Right forelimb (tissue), 1 donor: ENCODE measurements at regions not wholly inside any gene's neighbourhood (a gene's known extent, or its start where the extent isn't known, plus 50 kb on each side); places are given as distances from the start of the nearest gene placed in this dataset.

Source experiments
- DNase-seq: peaks from one replicate; pipeline ENCODE4 v3.0.0-alpha.2; 2018

- no peak for DNase-seq
These were observed 417.5 kb upstream of the TBX3 start for GRCh38 chr12:115101520-115101919.

- DNase-seq: peak; percentile 72
These were observed 413.4 kb upstream of the TBX3 start for GRCh38 chr12:115097416-115097815.

GRCh38 chr12:115096588-115097397 is 412.8 kb upstream of the TBX3 start:
- DNase-seq: peak; percentile 72

- no peak for DNase-seq
These were observed 411.2 kb upstream of the TBX3 start for GRCh38 chr12:115095073-115095748.

GRCh38 chr12:115094163-115094816 is 410.3 kb upstream of the TBX3 start:
- DNase-seq: no peak

- no peak for DNase-seq
These were observed 409.3 kb upstream of the TBX3 start for GRCh38 chr12:115093261-115093660.

GRCh38 chr12:115090783-115091182 is 406.8 kb upstream of the TBX3 start:
- DNase-seq: no peak

- DNase-seq: no peak
These were observed 405.2 kb upstream of the TBX3 start for GRCh38 chr12:115088995-115089841.

- DNase-seq: no peak
These were observed 404.5 kb upstream of the TBX3 start for GRCh38 chr12:115088328-115088994.

GRCh38 chr12:115085594-115085993 is 401.6 kb upstream of the TBX3 start:
- DNase-seq: no peak

GRCh38 chr12:115079760-115080159 is 395.8 kb upstream of the TBX3 start:
- DNase-seq: no peak

- DNase-seq: no peak
These were observed 395.0 kb upstream of the TBX3 start for GRCh38 chr12:115078990-115079389.

GRCh38 chr12:115078334-115078733 is 394.4 kb upstream of the TBX3 start:
- no peak for DNase-seq

- no peak for DNase-seq
These were observed 391.7 kb upstream of the TBX3 start for GRCh38 chr12:115075552-115076170.

GRCh38 chr12:115074617-115075016 is 390.6 kb upstream of the TBX3 start:
- no peak for DNase-seq

GRCh38 chr12:115072712-115073111 is 388.7 kb upstream of the TBX3 start:
- DNase-seq: no peak

GRCh38 chr12:115070313-115070712 is 386.3 kb upstream of the TBX3 start:
- no peak for DNase-seq

- DNase-seq: no peak
These were observed 380.3 kb upstream of the TBX3 start for GRCh38 chr12:115064296-115064695.

GRCh38 chr12:115062741-115063140 is 378.8 kb upstream of the TBX3 start:
- DNase-seq: no peak

- no peak for DNase-seq
These were observed 376.6 kb upstream of the TBX3 start for GRCh38 chr12:115060477-115061168.

- no peak for DNase-seq
These were observed 373.5 kb upstream of the TBX3 start for GRCh38 chr12:115057445-115057844.
